ENCODE measurements at regions not wholly inside any gene's neighbourhood (a gene's known extent, or its start where the extent isn't known, plus 50 kb on each side); places are given as distances from the start of the nearest gene placed in this dataset.

DNA sequence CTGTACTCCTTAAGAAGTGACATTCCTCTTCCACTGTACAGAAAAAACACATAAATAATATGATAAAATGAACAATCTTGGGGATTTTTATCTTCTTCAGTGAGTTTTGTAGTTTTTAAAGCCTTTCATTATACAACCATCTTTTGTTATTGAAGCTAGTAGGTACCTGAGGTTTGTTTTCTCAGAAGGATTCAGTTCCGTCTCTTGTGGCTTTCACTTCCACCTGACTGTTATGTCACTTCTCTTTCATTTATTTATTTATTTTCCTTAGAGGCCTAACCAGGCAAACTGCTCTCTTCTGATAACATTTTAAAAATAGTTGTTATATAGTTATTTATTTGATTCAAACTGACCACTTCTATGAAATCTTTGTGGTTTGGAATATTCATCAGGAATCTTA is 464.2 kb downstream of the CCDC85A start:
- H3K4me2 ChIP-seq (ENCODE audit: insufficient read depth in 1 of 2, low read depth in 2 of 2, low read length in 2 of 2) = no peak overlapping the region
- POLR2A ChIA-PET (ENCODE audit: partially characterized antibody) = no interaction called here

More for the DNA sequence above, 464.2 kb downstream of the CCDC85A start:
- no peak overlapping the region for H2BK15ac ChIP-seq (ENCODE audit: low read length)
- H4K8ac ChIP-seq (ENCODE audit: extremely low read depth, insufficient read depth, low read length) = no peak overlapping the region
- H3K4me1 ChIP-seq (replicated peaks in 1 of 4; ENCODE audit: control insufficient read depth in 3 of 4, insufficient read depth in 4 of 4, low read length in 3 of 4) = no peaks in the 10 kb centered on the region
- H3K79me2 ChIP-seq (ENCODE audit: control insufficient read depth in 1 of 2, insufficient read depth in 2 of 2, low read length in 2 of 2) = no peaks in the 10 kb centered on the region
- H4K91ac ChIP-seq (replicated peaks; ENCODE audit: insufficient read length, low read length) = no peak overlapping the region
- no peak overlapping the region for H4K5ac ChIP-seq (ENCODE audit: insufficient read length, low read depth, low read length)
- H3K56ac ChIP-seq (replicated peaks; ENCODE audit: insufficient read length, low read depth, low read length) = no peak overlapping the region
- no peak for FAIRE-seq
- no peak for DNase-seq (ENCODE audit: low read depth in 1 of 2, low spot score in 2 of 2)
- no peaks in the 10 kb centered on the region for H4K20me1 ChIP-seq (replicated peaks in 1 of 2; ENCODE audit: control insufficient read depth in 1 of 2, insufficient read depth in 2 of 2, low read length in 2 of 2)
- no peaks in the 10 kb centered on the region for H3K79me1 ChIP-seq (ENCODE audit: low read depth, low read length)
- no peak overlapping the region for H2BK20ac ChIP-seq (ENCODE audit: low read length)
- H2AFZ ChIP-seq (ENCODE audit: low read length) = no peak overlapping the region
- no peaks in the 10 kb centered on the region for H3K23me2 ChIP-seq (ENCODE audit: low read depth, low read length)
- H3K9me3 ChIP-seq (ENCODE audit: insufficient read depth in 2 of 2, low read depth in 1 of 2, low read length in 1 of 2) = no peaks in the 10 kb centered on the region
- H3K9ac ChIP-seq (replicated peaks in 1 of 4; ENCODE audit: extremely low read depth in 1 of 4, low read depth in 3 of 4, low read length in 3 of 4) = no peak overlapping the region
- H3K36me3 ChIP-seq (ENCODE audit: control insufficient read depth in 2 of 4, insufficient read depth in 4 of 4, low read length in 3 of 4) = no peaks in the 10 kb centered on the region
- no peak overlapping the region for H3K23ac ChIP-seq (ENCODE audit: insufficient read length)
- H3K14ac ChIP-seq (ENCODE audit: insufficient read length) = no peak overlapping the region
- H3K27ac ChIP-seq (ENCODE audit: low read depth, low read length) = no peak overlapping the region
- no peak overlapping the region for H3K18ac ChIP-seq (ENCODE audit: extremely low read depth, low read length)
- no peak overlapping the region for H2BK5ac ChIP-seq (ENCODE audit: low read depth, low read length)
- no peak overlapping the region for H2BK12ac ChIP-seq (ENCODE audit: low read depth, low read length)
- 90% methylated on average over 1 of the region's 1 CpG; no CpG with 5 or more reads in 1 of the 2 experiments for WGBS, 2 experiments (ENCODE audit: extremely low coverage in 1 of 2, insufficient coverage in 1 of 2, insufficient read length in 1 of 2, insufficient replicate concordance in 2 of 2, low coverage in 1 of 2, low lambda C conversion rate in 2 of 2, missing lambda C conversion rate in 1 of 2)
- TF ChIP-seq SP1 (IDR thresholded peaks at IDR 0.05; ENCODE audit: low read depth, low read length) = no peak
- TF ChIP-seq, protein P1, sequence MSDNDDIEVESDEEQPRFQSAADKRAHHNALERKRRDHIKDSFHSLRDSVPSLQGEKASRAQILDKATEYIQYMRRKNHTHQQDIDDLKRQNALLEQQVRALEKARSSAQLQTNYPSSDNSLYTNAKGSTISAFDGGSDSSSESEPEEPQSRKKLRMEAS (IDR thresholded peaks at IDR 0.05) = no peak
- TF ChIP-seq, protein P2, sequence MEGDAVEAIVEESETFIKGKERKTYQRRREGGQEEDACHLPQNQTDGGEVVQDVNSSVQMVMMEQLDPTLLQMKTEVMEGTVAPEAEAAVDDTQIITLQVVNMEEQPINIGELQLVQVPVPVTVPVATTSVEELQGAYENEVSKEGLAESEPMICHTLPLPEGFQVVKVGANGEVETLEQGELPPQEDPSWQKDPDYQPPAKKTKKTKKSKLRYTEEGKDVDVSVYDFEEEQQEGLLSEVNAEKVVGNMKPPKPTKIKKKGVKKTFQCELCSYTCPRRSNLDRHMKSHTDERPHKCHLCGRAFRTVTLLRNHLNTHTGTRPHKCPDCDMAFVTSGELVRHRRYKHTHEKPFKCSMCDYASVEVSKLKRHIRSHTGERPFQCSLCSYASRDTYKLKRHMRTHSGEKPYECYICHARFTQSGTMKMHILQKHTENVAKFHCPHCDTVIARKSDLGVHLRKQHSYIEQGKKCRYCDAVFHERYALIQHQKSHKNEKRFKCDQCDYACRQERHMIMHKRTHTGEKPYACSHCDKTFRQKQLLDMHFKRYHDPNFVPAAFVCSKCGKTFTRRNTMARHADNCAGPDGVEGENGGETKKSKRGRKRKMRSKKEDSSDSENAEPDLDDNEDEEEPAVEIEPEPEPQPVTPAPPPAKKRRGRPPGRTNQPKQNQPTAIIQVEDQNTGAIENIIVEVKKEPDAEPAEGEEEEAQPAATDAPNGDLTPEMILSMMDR (IDR thresholded peaks at IDR 0.05; ENCODE audit: control extremely low read depth in 1 of 3, insufficient read depth in 1 of 3, low read depth in 1 of 3, low read length in 3 of 3) = no peak
- no peak overlapping the region for H2AK5ac ChIP-seq (ENCODE audit: low read depth, low read length)
- CTCF ChIA-PET (ENCODE audit: partially characterized antibody) = interaction anchor here (0.6 kb wide), 2 partner anchors 19 to 271 kb away, joined by 3 read pairs; no protein-coding TSS in a partner anchor
- H3K4ac ChIP-seq (replicated peaks; ENCODE audit: insufficient read length, low read depth, low read length) = no peak overlapping the region
- H2BK120ac ChIP-seq (replicated peaks; ENCODE audit: low read depth, low read length) = no peak overlapping the region
- H3K4me3 ChIP-seq (ENCODE audit: extremely low read depth in 1 of 4, insufficient read depth in 2 of 4, low read depth in 3 of 4, low read length in 4 of 4) = no peak overlapping the region
- H3K27me3 ChIP-seq (replicated peaks in 1 of 4; ENCODE audit: control insufficient read depth in 3 of 4, extremely low read depth in 1 of 4, insufficient read depth in 3 of 4, low read length in 3 of 4) = no peaks in the 10 kb centered on the region

All from H1 (cell line).